Endothelial cell (in vitro differentiated cells): ENCODE measurements at regions not wholly inside any gene's neighbourhood (a gene's known extent, or its start where the extent isn't known, plus 50 kb on each side); places are given as distances from the start of the nearest gene placed in this dataset.

ENCODE experiments used
- DNase-seq: peaks from one replicate; pipeline ENCODE4 v3.0.0; 2021; ENCODE audit warnings: low spot score
- H3K27ac Mint-ChIP-seq: one replicate; pipeline ENCODE4 v1.8.0; 2021; ENCODE audit warnings: mixed read lengths, inconsistent platforms; ENCODE audit not compliant: unreplicated experiment
- H3K27me3 Mint-ChIP-seq: one replicate; pipeline ENCODE4 v1.8.0; 2021; ENCODE audit warnings: mild to moderate bottlenecking, moderate library complexity, mixed read lengths, inconsistent platforms; ENCODE audit not compliant: unreplicated experiment
- H3K36me3 Mint-ChIP-seq: one replicate; pipeline ENCODE4 v1.8.0; 2021; ENCODE audit warnings: mild to moderate bottlenecking, low read depth, mixed read lengths, inconsistent platforms; ENCODE audit not compliant: unreplicated experiment
- H3K4me1 Mint-ChIP-seq: one replicate; pipeline ENCODE4 v1.8.0; 2021; ENCODE audit warnings: mild to moderate bottlenecking, mixed read lengths, inconsistent platforms; ENCODE audit not compliant: unreplicated experiment
- H3K4me3 Mint-ChIP-seq: one replicate; pipeline ENCODE4 v1.8.0; 2021; ENCODE audit warnings: mild to moderate bottlenecking, mixed read lengths, inconsistent platforms; ENCODE audit not compliant: unreplicated experiment
- H3K9me3 Mint-ChIP-seq: one replicate; pipeline ENCODE4 v1.8.0; 2021; ENCODE audit warnings: mixed read lengths, inconsistent platforms; ENCODE audit not compliant: unreplicated experiment
- CTCF ChIP-seq: fragments of 200-600 bp; sonication (generic); IDR thresholded peaks from one replicate; pipeline ENCODE4 v1.5.0; 2021; ENCODE audit warnings: antibody characterized with exemption; ENCODE audit not compliant: unreplicated experiment

GRCh38 chr5:96236051-96236450 lies 197.0 kb downstream of the PCSK1 start:
- no peak for TF ChIP-seq CTCF
- no peaks in the 10 kb centered on the region for H3K9me3 Mint-ChIP-seq
- no peak overlapping the region for H3K27ac Mint-ChIP-seq
- H3K4me1 Mint-ChIP-seq = no peaks in the 10 kb centered on the region
- DNase-seq = no peak
- H3K36me3 Mint-ChIP-seq = no peaks in the 10 kb centered on the region
- no peak overlapping the region for H3K4me3 Mint-ChIP-seq
- no peaks in the 10 kb centered on the region for H3K27me3 Mint-ChIP-seq

- H3K27ac Mint-ChIP-seq = no peak overlapping the region
- no peak for DNase-seq
- H3K27me3 Mint-ChIP-seq = no peaks in the 10 kb centered on the region
- no peak overlapping the region for H3K4me3 Mint-ChIP-seq
- no peaks in the 10 kb centered on the region for H3K9me3 Mint-ChIP-seq
- H3K4me1 Mint-ChIP-seq = no peaks in the 10 kb centered on the region
- no peaks in the 10 kb centered on the region for H3K36me3 Mint-ChIP-seq
- TF ChIP-seq CTCF = no peak
Measured at GRCh38 chr5:96235008-96235910, 197.8 kb downstream of the PCSK1 start.

- no peak for DNase-seq
- H3K4me1 Mint-ChIP-seq = no peaks in the 10 kb centered on the region
- H3K36me3 Mint-ChIP-seq = no peaks in the 10 kb centered on the region
- no peak overlapping the region for H3K4me3 Mint-ChIP-seq
- no peak overlapping the region for H3K27ac Mint-ChIP-seq
- no peaks in the 10 kb centered on the region for H3K9me3 Mint-ChIP-seq
- TF ChIP-seq CTCF = no peak
- H3K27me3 Mint-ChIP-seq = no peaks in the 10 kb centered on the region
Measured at GRCh38 chr5:96232602-96233001, 200.4 kb downstream of the PCSK1 start.

DNA sequence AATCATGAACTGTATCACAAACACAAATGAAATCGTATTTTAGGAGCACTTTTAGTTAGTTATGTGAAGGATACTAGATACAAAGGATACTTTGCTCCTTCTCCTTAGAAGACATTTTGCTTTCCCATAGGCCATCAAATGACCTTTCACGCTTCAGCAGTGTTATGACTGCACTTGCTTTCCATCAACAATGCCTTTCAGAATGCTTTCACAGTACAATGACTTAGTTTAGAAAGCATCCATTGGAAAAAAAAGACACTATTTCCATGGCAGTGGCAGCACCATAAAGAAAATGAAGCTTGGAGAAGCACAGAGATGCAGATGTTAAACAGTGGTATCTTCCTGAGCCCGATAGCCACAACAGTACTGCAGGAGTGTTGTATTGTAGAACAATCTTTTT lies 203.9 kb downstream of the PCSK1 start:
- no peak for TF ChIP-seq CTCF
- Mint-ChIP-seq H3K27ac (no peak overlapping the region), H3K4me3 (no peak overlapping the region), H3K27me3 (no peaks in the 10 kb centered on the region), H3K9me3 (no peaks in the 10 kb centered on the region), H3K4me1 (peaks cover 2% of the 10 kb centered on the region), H3K36me3 (no peaks in the 10 kb centered on the region)
- DNase-seq = no peak

DNA sequence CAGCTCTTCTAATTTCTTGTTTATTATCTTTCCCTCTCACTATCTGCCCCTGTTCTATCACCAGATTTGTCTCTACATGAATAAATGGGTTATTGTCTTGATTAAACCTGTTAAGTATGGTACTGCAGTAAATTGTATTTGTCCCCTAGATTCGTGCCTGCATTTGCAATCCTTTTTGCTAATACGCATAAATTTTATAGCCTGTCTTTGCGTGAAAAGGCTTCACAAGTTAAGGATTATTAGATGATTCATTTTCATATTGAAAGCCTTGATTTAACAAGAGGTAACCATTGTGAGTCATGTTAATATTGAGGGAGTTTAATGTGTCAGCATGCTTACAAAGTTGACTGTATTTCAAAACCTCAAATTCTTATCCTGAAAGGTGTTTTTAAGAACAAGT lies 204.6 kb downstream of the PCSK1 start:
- H3K27ac Mint-ChIP-seq = no peak overlapping the region
- H3K4me3 Mint-ChIP-seq = no peak overlapping the region
- no peaks in the 10 kb centered on the region for H3K9me3 Mint-ChIP-seq
- no peak for TF ChIP-seq CTCF
- H3K36me3 Mint-ChIP-seq = no peaks in the 10 kb centered on the region
- H3K4me1 Mint-ChIP-seq = peaks cover 2% of the 10 kb centered on the region
- DNase-seq = no peak
- H3K27me3 Mint-ChIP-seq = no peaks in the 10 kb centered on the region
